ENCODE measurements at regions not wholly inside any gene's neighbourhood (a gene's known extent, or its start where the extent isn't known, plus 50 kb on each side); places are given as distances from the start of the nearest gene placed in this dataset.

- Histone ChIP-seq H3F3A (replicated peaks; ENCODE audit: insufficient read depth) (peaks cover 45% of the 10 kb centered on the region), H3K36me3 (replicated peaks in 1 of 2; ENCODE audit: control insufficient read depth in 1 of 2, insufficient read depth in 2 of 2, low read length in 1 of 2) (no peaks in the 10 kb centered on the region), H3K4me2 (no peak overlapping the region), H3K27me3 (ENCODE audit: insufficient read depth) (no peaks in the 10 kb centered on the region), H3K27ac (ENCODE audit: low read depth in 2 of 2, low read length in 1 of 2) (peak overlapping the region in 1 of 2 experiments; percentile 100; a peak in 2 of 4 replicates), H3K9me2 (no peaks in the 10 kb centered on the region), H3K9ac (peak overlapping the region; percentile 51; the same call in 1 of the 2 replicates), H2AFZ (ENCODE audit: low read depth) (0 out of 2 replicates have a peak overlapping the region, but pooled peaks have one; percentile 19), H3K4me1 (ENCODE audit: control insufficient read depth in 1 of 2, insufficient read depth in 2 of 2, low read depth in 1 of 2, low read length in 1 of 2) (peaks cover 0 to 21% of the 10 kb centered on the region in 2 experiments; a peak in 3 of 4 replicates), H3K4me3 (ENCODE audit: low read depth in 2 of 2, low read length in 1 of 2) (no peak overlapping the region), H4K20me1 (ENCODE audit: insufficient read depth) (no peaks in the 10 kb centered on the region), H3K79me2 (ENCODE audit: insufficient read depth) (peaks cover 5% of the 10 kb centered on the region; the same call in 1 of the 2 replicates), H3K9me3 (no peaks in the 10 kb centered on the region)
- 33% methylated on average over 2 of the region's 2 CpGs for WGBS (ENCODE audit: low lambda C conversion rate)
- POLR2A ChIA-PET: no interaction called here
- CTCF ChIA-PET: no interaction called here
- no peak for DNase-seq
- TF ChIP-seq GABPA (IDR thresholded peaks at IDR 0.05; ENCODE audit: low read depth) (no peak), JUND (IDR thresholded peaks at IDR 0.05) (0 out of 2 replicates have a peak, but pooled peaks have one; percentile 6)
These were observed 488.1 kb upstream of the PAPPA start for GRCh38 chr9:115665519-115665918.

- H3K9me3 ChIP-seq: no peaks in the 10 kb centered on the region
- H3K4me3 ChIP-seq (ENCODE audit: low read depth in 2 of 2, low read length in 1 of 2): no peak overlapping the region
- H3K4me1 ChIP-seq (ENCODE audit: control insufficient read depth in 1 of 2, insufficient read depth in 2 of 2, low read depth in 1 of 2, low read length in 1 of 2): peaks cover 0 to 39% of the 10 kb centered on the region in 2 experiments; a peak in 2 of 4 replicates
- H3K9ac ChIP-seq: peak overlapping the region; percentile 66
- TF ChIP-seq GABPA (IDR thresholded peaks at IDR 0.05; ENCODE audit: low read depth) (no peak), EP300 (IDR thresholded peaks at IDR 0.05; ENCODE audit: borderline replicate concordance in 1 of 2, low read depth in 1 of 2, low read length in 1 of 2) (peak in 1 of 2 experiments; percentile 68; a peak in 1 of 4 replicates), MAX (IDR thresholded peaks at IDR 0.05; ENCODE audit: low read depth) (peak; percentile 65), TCF12 (IDR thresholded peaks at IDR 0.05) (peak; percentile 65), USF1 (IDR thresholded peaks at IDR 0.05; ENCODE audit: borderline replicate concordance, low read depth) (no peak), MEF2A (IDR thresholded peaks at IDR 0.05; ENCODE audit: borderline replicate concordance, low read depth) (no peak), FOXJ3 (CRISPR knock-in tag; IDR thresholded peaks at IDR 0.05) (no peak), EZH2phosphoT487 (IDR thresholded peaks at IDR 0.05; ENCODE audit: borderline replicate concordance, low read depth) (no peak), PBX3 (IDR thresholded peaks at IDR 0.05) (peak; percentile 27; the same call in 1 of the 2 replicates), POLR2AphosphoS5 (IDR thresholded peaks at IDR 0.05; ENCODE audit: low read depth, low read length) (0 out of 2 replicates have a peak, but pooled peaks have one; percentile 28), JUND (IDR thresholded peaks at IDR 0.05) (peak; percentile 51), NRF1 (IDR thresholded peaks at IDR 0.05; ENCODE audit: low read depth, low read length) (no peak), FOSL2 (IDR thresholded peaks at IDR 0.05; ENCODE audit: borderline replicate concordance, low read depth) (peak; percentile 63; the same call in 1 of the 2 replicates), CHD2 (IDR thresholded peaks at IDR 0.05; ENCODE audit: low read length, partially characterized antibody) (no peak), ELF1 (IDR thresholded peaks at IDR 0.05) (no peak), CTCF (IDR thresholded peaks at IDR 0.05) (no peak), RCOR1 (IDR thresholded peaks at IDR 0.05; ENCODE audit: low read length) (no peak), TEAD4 (IDR thresholded peaks at IDR 0.05; ENCODE audit: borderline replicate concordance, insufficient read depth) (peak; percentile 53; the same call in 1 of the 2 replicates)
- ChIA-PET CTCF (no interaction called here), POLR2A (no interaction called here)
- H4K20me1 ChIP-seq (ENCODE audit: insufficient read depth): no peaks in the 10 kb centered on the region
- H3K9me2 ChIP-seq: no peaks in the 10 kb centered on the region
- DNase-seq: no peak
- peaks cover 5% of the 10 kb centered on the region; the same call in 1 of the 2 replicates for H3K79me2 ChIP-seq (ENCODE audit: insufficient read depth)
- no peak overlapping the region for H2AFZ ChIP-seq (ENCODE audit: low read depth)
- H3K27me3 ChIP-seq (ENCODE audit: insufficient read depth): no peaks in the 10 kb centered on the region
- no peaks in the 10 kb centered on the region for H3K36me3 ChIP-seq (replicated peaks in 1 of 2; ENCODE audit: control insufficient read depth in 1 of 2, insufficient read depth in 2 of 2, low read length in 1 of 2)
- 68% methylated on average over 2 of the region's 2 CpGs for WGBS (ENCODE audit: low lambda C conversion rate)
- H3F3A ChIP-seq (replicated peaks; ENCODE audit: insufficient read depth): peaks cover 75% of the 10 kb centered on the region
- peak overlapping the region; percentile 48 to 100; a peak in 3 of 4 replicates for H3K27ac ChIP-seq (ENCODE audit: low read depth in 2 of 2, low read length in 1 of 2)
- H3K4me2 ChIP-seq: peak overlapping the region; percentile 21; the same call in 1 of the 2 replicates
These were observed 485.1 kb upstream of the PAPPA start for GRCh38 chr9:115668521-115668920.

Measured in SK-N-SH (cell line).